ENCODE measurements at regions not wholly inside any gene's neighbourhood (a gene's known extent, or its start where the extent isn't known, plus 50 kb on each side); places are given as distances from the start of the nearest gene placed in this dataset.

DNA sequence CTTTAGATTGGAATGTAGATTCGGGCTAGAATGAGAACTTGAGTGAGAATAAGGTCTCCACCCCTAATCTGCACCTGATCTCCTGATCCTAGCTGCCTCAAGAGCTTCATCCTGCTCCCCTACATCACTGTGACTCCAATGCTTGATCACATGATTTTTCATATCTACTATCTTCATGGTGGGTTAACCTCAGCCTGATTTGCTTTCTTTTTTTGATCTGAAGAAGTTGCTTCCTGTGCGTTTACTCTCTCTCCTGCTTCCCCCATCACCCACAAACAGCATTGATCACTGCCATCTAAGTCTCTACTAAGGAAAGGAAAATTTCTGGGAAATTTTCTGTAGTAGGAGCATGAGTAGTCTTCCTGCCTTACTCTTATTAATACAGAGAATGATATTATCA, 1542.1 kb upstream of the SLC10A2 start:
- TF ChIP-seq CTCF (IDR thresholded peaks at IDR 0.05; ENCODE audit: low read depth, low read length, poor library complexity, severe bottlenecking) (no peak), EZH2phosphoT487 (IDR thresholded peaks at IDR 0.05; ENCODE audit: borderline replicate concordance, low read length) (no peak)
